CD4-positive, alpha-beta T cell (primary cell): ENCODE measurements at regions not wholly inside any gene's neighbourhood (a gene's known extent, or its start where the extent isn't known, plus 50 kb on each side); places are given as distances from the start of the nearest gene placed in this dataset.

Source experiments
- ATAC-seq: fragments of 200-7000 bp; cut with Tn5 transposase; one replicate; pipeline ENCODE4 v1.10.0; 2022; ENCODE audit warnings: mild to moderate bottlenecking; ENCODE audit not compliant: poor library complexity
- CTCF ChIA-PET: fragments of 350-600 bp; sonication (Branson Sonifier 250); formaldehyde crosslinking; loops from one replicate; lab custom pipeline; 2021; ENCODE audit warnings: antibody characterized with exemption, inconsistent platforms; lab: Charles Lee
- POLR2A ChIA-PET: fragments of 350-600 bp; sonication (Branson Sonifier 250); formaldehyde crosslinking; loops from one replicate; lab custom pipeline; 2021; ENCODE audit warnings: antibody characterized with exemption, inconsistent platforms; lab: Charles Lee
- DNase-seq, 14 experiments: peaks; one replicate each; pipeline ENCODE4 v3.0.0-alpha.2; 2013 to 2020; ENCODE audit warnings: mixed read lengths in 2 of 14
- H3K27ac ChIP-seq, 2 donors: one replicate each; pipeline versions ENCODE4 v1.5.1 to v1.7.0; 2013; ENCODE audit warnings: low read length in 2 of 2, low read depth in 1 of 2, mild to moderate bottlenecking in 1 of 2
- H3K27me3 ChIP-seq, 2 experiments: 1 replicate in 1 of 2; 2 replicates in 1 of 2; pipeline versions ENCODE4 v1.6.1 to v1.7.0; 2013; ENCODE audit warnings: low read length in 2 of 2, control low read depth in 1 of 2, mild to moderate bottlenecking in 1 of 2, moderate library complexity in 1 of 2; ENCODE audit not compliant: insufficient read depth in 2 of 2, control insufficient read depth in 1 of 2
- H3K36me3 ChIP-seq: one replicate; pipeline ENCODE4 v1.6.1; 2013; ENCODE audit warnings: low read length, control low read depth; ENCODE audit not compliant: insufficient read depth
- H3K4me1 ChIP-seq: one replicate; pipeline ENCODE4 v1.6.1; 2013; ENCODE audit warnings: low read length, control low read depth; ENCODE audit not compliant: insufficient read depth
- H3K4me3 ChIP-seq: one replicate; pipeline ENCODE4 v1.5.1; 2013; ENCODE audit warnings: mild to moderate bottlenecking, low read length, moderate library complexity
- H3K9me3 ChIP-seq, 2 experiments: 1 replicate in 1 of 2; 2 replicates in 1 of 2; pipeline versions ENCODE4 v1.6.1 to v1.7.0; 2013; ENCODE audit warnings: low read length in 2 of 2, mild to moderate bottlenecking in 2 of 2, control low read depth in 1 of 2, moderate library complexity in 1 of 2; ENCODE audit not compliant: control insufficient read depth in 1 of 2, insufficient read depth in 1 of 2
- H3K27ac Mint-ChIP-seq: one replicate; pipeline ENCODE4 v1.8.0; 2020; ENCODE audit warnings: mixed read lengths
- H3K27me3 Mint-ChIP-seq: one replicate; pipeline ENCODE4 v1.8.0; 2021; ENCODE audit warnings: mixed read lengths
- H3K36me3 Mint-ChIP-seq: one replicate; pipeline ENCODE4 v1.8.0; 2021; ENCODE audit warnings: low read depth, mixed read lengths
- H3K4me1 Mint-ChIP-seq: one replicate; pipeline ENCODE4 v1.8.0; 2021; ENCODE audit warnings: low read depth, mixed read lengths
- H3K4me3 Mint-ChIP-seq: one replicate; pipeline ENCODE4 v1.8.0; 2020; ENCODE audit warnings: mild to moderate bottlenecking, mixed read lengths
- H3K9me3 Mint-ChIP-seq: one replicate; pipeline ENCODE4 v1.8.0; 2020; ENCODE audit warnings: mixed read lengths
- intact Hi-C, 2 experiments: fragments of 100-400 bp; cut with DNase I in 1 of 2; cut with micrococcal nuclease in 1 of 2; formaldehyde crosslinking; loops; one replicate each; pipeline versions ENCODE4 v1.15.1 to v1.9.0; 2023 to 2025; cut with DNase I, micrococcal nuclease
- TF ChIP-seq, protein P1 (sequence below): fragments of 200-600 bp; IDR thresholded peaks from one replicate; pipeline ENCODE4 v1.8.0; 2022; ENCODE audit warnings: antibody characterized with exemption, mild to moderate bottlenecking

DNA sequence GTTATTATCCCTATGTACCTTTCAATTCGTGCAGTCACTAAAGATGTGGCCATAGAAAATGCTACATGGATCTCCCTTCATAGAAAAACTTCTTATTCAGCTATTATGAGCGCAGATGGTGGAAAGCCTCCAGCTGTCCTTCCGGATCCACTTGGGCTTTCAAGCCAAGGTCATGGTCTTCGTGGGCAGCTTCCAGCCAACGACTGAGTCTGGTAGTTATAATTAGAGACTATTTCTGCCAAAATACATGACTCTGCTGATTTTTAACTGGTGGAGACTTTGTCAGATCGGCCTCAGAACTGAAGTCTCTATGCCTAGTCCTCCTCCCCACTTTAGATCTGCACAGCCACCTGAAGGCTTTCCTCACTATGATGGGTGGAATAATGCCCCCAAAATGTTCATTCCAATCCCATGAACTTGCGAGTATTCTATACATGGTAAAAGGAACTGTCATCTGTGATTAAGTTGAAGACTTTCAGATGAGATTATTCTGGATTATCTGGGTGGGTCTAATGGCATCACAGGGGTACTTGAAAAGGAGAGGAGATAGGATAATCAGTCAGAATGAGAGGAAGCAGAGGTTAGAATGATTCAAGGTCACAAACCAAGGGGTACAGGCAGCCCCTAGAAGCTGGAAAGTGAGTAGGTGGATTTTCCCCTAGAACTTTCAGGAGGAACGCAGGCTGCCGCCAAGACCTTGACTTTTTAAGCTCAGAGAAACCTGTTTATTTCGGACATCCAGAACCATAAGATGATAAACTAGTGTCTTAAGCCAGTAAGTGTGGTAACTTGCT lies 171.1 kb upstream of the CXCL13 start:
- Histone ChIP-seq H3K4me3 (no peak overlapping the region), H3K27me3 (no peaks in the 10 kb centered on the region), H3K27ac (no peak overlapping the region), H3K9me3 (no peaks in the 10 kb centered on the region), H3K4me1 (peaks cover 2% of the 10 kb centered on the region), H3K36me3 (no peaks in the 10 kb centered on the region)
- intact Hi-C loops: loop anchor here in 1 of 2 experiments (2.0 to 10.0 kb wide), 4 partner anchors 47 to 1390 kb away; partner anchors contain the start of gene SHROOM3
- Mint-ChIP-seq H3K9me3 (no peaks in the 10 kb centered on the region), H3K4me1 (peaks cover 10% of the 10 kb centered on the region), H3K4me3 (no peak overlapping the region), H3K27ac (no peak overlapping the region), H3K36me3 (no peaks in the 10 kb centered on the region), H3K27me3 (no peaks in the 10 kb centered on the region)
- DNase-seq: no peak
- TF ChIP-seq, protein P1, sequence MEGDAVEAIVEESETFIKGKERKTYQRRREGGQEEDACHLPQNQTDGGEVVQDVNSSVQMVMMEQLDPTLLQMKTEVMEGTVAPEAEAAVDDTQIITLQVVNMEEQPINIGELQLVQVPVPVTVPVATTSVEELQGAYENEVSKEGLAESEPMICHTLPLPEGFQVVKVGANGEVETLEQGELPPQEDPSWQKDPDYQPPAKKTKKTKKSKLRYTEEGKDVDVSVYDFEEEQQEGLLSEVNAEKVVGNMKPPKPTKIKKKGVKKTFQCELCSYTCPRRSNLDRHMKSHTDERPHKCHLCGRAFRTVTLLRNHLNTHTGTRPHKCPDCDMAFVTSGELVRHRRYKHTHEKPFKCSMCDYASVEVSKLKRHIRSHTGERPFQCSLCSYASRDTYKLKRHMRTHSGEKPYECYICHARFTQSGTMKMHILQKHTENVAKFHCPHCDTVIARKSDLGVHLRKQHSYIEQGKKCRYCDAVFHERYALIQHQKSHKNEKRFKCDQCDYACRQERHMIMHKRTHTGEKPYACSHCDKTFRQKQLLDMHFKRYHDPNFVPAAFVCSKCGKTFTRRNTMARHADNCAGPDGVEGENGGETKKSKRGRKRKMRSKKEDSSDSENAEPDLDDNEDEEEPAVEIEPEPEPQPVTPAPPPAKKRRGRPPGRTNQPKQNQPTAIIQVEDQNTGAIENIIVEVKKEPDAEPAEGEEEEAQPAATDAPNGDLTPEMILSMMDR: no peak
- ATAC-seq: no peak
- ChIA-PET CTCF (no interaction called here), POLR2A (no interaction called here)

DNA sequence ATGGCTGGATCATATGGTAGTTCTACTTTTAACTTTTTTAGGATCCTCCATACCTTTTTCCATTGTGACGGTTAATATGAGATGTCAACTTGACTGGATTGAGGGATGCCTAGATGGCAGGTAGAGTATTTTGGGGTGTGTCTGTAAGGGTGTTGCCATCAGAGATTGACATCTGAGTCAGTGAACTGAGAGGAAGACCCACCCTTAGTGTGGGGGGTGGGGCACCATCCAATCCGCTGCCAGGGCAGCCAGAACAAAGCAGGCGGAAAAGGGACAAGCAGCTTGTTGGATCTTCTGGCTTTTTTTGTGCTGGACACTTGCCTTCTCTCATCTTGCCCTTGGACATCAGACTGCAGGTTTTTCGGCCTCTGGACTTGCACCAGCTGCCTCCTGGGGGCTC lies 168.5 kb upstream of the CXCL13 start:
- Histone ChIP-seq H3K27me3 (no peaks in the 10 kb centered on the region), H3K27ac (no peak overlapping the region), H3K4me1 (peaks cover 2% of the 10 kb centered on the region), H3K9me3 (no peaks in the 10 kb centered on the region), H3K36me3 (no peaks in the 10 kb centered on the region), H3K4me3 (no peak overlapping the region)
- no peak for DNase-seq
- ATAC-seq: no peak
- no peaks in the 10 kb centered on the region for H3K36me3 Mint-ChIP-seq
- intact Hi-C loops: loop anchor here in 1 of 2 experiments (10.0 kb wide), 2 partner anchors 1002 to 1388 kb away; partner anchors contain the start of gene SHROOM3
- H3K4me3 Mint-ChIP-seq: no peak overlapping the region
- H3K9me3 Mint-ChIP-seq: no peaks in the 10 kb centered on the region
- TF ChIP-seq, protein P1: no peak
- peaks cover 10% of the 10 kb centered on the region for H3K4me1 Mint-ChIP-seq
- H3K27ac Mint-ChIP-seq: no peak overlapping the region
- ChIA-PET POLR2A (no interaction called here), CTCF (no interaction called here)
- no peaks in the 10 kb centered on the region for H3K27me3 Mint-ChIP-seq

DNA sequence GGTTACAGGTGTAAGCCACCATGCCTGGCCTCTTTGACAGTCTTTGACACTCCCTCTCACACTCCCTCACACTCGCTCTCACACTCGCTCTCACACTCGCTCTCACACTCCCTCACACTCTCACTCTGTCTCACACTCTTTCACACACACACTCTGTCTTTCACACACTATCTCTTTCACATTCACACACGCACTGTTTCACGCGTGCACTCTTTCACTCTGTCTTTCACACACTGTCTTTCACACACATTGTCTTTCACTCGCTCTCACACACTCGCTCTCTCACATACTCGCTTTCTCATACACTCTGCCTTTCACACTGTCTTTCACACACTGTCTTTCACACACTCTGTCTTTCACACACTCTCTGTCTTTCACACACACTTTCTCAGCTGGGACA lies 167.1 kb upstream of the CXCL13 start:
- ChIA-PET POLR2A (no interaction called here), CTCF (no interaction called here)
- Histone ChIP-seq H3K36me3 (no peaks in the 10 kb centered on the region), H3K4me3 (no peak overlapping the region), H3K27me3 (no peaks in the 10 kb centered on the region), H3K27ac (no peak overlapping the region), H3K4me1 (no peaks in the 10 kb centered on the region), H3K9me3 (no peaks in the 10 kb centered on the region)
- H3K27ac Mint-ChIP-seq: no peak overlapping the region
- intact Hi-C loops: loop anchor here in 1 of 2 experiments (10.0 kb wide), 2 partner anchors 1004 to 1386 kb away; partner anchors contain the start of gene SHROOM3
- H3K4me1 Mint-ChIP-seq: peaks cover 1% of the 10 kb centered on the region
- no peak for DNase-seq
- H3K4me3 Mint-ChIP-seq: no peak overlapping the region
- no peaks in the 10 kb centered on the region for H3K9me3 Mint-ChIP-seq
- TF ChIP-seq, protein P1: no peak
- H3K36me3 Mint-ChIP-seq: no peaks in the 10 kb centered on the region
- H3K27me3 Mint-ChIP-seq: no peaks in the 10 kb centered on the region
- no peak for ATAC-seq
